Fibroblast of the aortic adventitia (primary cell): ENCODE measurements at regions not wholly inside any gene's neighbourhood (a gene's known extent, or its start where the extent isn't known, plus 50 kb on each side); places are given as distances from the start of the nearest gene placed in this dataset.
"Not testable (repeated sequence)": the region's sequence is repeated elsewhere in the genome, so short reads cannot be mapped to it uniquely, and the experiment has no call there.

Source experiments
- DNase-seq: peaks from one replicate; pipeline ENCODE4 v3.0.0-alpha.2; 2010; ENCODE audit warnings: low read depth
- H3K4me3 ChIP-seq: 2 replicates; pipeline ENCODE4 v1.5.1; 2011; ENCODE audit warnings: low read depth, mild to moderate bottlenecking, control low read depth, low read length, moderate library complexity
- TF ChIP-seq, protein P1 (sequence below): IDR thresholded peaks from 2 replicates; pipeline ENCODE4 v1.5.1; 2011; ENCODE audit warnings: mild to moderate bottlenecking, low read length, control low read depth, inconsistent platforms; ENCODE audit not compliant: insufficient read depth

DNA sequence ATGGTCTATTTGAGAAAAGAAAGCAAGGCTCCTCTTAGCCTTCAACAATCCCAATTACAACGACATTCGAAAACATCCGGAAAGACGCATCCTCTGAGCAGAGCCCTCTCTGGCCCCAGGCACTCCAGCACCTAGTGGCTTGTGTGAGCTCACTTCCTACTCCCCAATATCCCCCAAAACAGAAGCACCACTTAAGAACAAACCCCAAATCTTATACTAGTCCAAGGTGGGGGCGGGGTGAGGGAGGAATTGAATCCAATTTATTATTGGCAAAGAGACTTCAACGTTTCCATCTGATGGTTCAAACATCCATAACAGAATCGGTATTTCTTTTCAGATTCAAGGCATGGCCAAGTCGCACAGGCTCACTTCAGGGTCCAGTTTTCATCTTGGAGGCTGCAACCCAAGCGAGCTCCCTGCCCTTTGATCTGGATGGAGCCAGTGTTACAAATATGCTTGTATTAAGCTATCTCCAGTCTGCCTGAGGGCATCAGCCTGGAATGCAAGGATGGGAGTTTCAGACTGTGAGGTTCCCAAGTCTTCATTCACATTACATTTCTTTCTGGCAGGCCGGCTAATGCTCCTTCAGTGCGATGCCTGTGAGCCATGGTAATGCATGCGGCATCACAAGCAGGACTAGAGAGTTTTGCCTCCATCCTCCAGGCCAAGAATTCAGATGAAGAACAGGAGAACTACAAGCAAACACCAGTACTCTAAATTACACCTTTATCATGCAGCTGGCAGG lies 132.5 kb upstream of the FOXN3 start:
- no peak overlapping the region for H3K4me3 ChIP-seq
- TF ChIP-seq, protein P1, sequence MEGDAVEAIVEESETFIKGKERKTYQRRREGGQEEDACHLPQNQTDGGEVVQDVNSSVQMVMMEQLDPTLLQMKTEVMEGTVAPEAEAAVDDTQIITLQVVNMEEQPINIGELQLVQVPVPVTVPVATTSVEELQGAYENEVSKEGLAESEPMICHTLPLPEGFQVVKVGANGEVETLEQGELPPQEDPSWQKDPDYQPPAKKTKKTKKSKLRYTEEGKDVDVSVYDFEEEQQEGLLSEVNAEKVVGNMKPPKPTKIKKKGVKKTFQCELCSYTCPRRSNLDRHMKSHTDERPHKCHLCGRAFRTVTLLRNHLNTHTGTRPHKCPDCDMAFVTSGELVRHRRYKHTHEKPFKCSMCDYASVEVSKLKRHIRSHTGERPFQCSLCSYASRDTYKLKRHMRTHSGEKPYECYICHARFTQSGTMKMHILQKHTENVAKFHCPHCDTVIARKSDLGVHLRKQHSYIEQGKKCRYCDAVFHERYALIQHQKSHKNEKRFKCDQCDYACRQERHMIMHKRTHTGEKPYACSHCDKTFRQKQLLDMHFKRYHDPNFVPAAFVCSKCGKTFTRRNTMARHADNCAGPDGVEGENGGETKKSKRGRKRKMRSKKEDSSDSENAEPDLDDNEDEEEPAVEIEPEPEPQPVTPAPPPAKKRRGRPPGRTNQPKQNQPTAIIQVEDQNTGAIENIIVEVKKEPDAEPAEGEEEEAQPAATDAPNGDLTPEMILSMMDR, result no peak
- DNase-seq, result no peak

DNA sequence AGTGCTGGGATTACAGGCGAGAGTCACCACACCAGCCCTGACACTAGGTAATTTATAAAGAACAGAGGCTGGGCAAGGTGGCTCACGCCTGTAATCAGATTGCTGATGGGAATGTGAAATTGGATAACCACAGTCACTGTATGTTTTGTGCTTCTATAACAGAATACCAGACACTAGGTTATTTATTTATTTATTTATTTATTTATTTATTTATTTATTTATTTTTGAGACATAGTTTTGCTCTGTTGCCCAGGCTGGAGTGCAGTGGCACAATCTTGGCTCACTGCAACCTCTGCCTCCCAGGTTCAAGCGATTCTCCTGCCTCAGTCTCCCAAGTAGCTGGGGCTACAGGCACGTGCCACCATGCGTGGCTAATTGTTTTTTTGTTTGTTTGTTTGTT lies 130.0 kb upstream of the FOXN3 start:
- not testable (repeated sequence) for DNase-seq, H3K4me3 ChIP-seq

DNA sequence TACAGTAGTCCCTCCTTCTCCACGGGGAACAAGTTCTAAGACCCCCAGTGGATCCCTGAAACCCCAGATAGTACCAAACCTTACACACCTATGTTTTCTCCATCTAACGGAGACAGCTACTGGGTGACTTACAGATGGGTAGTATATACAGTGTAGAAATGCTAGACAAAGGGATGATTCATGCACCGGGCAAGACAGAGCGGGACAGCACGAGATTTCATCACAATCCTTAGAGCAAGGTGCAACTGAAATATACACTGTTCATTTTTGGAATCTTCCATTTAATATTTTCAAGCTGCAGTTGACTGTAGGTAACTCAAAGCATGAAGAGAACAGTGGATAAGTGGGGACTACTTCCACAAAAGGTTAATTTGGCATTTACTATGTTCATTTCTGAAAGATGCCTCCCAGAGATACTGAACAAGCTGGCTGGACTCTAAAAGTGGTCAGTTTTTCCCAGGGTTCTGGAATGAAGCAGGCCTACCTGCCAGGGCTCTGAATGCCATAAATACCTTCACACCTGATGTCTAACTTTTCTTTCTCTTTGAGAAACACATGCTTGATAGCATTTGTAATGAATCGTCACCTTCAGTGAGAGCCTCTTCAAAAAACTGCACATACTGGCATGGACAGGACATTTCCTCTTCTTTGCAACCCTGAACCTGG lies 127.7 kb upstream of the FOXN3 start:
- TF ChIP-seq, protein P1, result no peak
- H3K4me3 ChIP-seq, result no peak overlapping the region
- DNase-seq, result no peak

DNA sequence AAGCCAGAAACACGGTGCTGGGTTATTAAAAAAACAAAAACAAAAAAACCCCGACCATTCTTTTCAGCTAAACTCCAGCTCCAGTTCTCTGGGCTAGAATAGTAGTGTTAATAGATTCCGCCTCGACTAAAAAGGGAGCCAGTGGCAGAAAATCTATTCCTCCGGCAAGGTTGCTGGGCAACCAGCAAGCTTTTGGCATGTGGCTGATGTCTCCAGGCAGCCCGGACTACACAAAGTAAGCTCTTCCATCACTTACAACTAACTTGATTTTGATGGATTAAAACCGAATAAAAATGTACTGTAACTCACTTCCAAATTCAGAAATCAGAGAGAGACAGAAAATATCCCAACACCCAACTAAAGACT lies 126.4 kb upstream of the FOXN3 start:
- H3K4me3 ChIP-seq, result no peak overlapping the region
- DNase-seq, result peak; percentile 23
- TF ChIP-seq, protein P1, result no peak

DNA sequence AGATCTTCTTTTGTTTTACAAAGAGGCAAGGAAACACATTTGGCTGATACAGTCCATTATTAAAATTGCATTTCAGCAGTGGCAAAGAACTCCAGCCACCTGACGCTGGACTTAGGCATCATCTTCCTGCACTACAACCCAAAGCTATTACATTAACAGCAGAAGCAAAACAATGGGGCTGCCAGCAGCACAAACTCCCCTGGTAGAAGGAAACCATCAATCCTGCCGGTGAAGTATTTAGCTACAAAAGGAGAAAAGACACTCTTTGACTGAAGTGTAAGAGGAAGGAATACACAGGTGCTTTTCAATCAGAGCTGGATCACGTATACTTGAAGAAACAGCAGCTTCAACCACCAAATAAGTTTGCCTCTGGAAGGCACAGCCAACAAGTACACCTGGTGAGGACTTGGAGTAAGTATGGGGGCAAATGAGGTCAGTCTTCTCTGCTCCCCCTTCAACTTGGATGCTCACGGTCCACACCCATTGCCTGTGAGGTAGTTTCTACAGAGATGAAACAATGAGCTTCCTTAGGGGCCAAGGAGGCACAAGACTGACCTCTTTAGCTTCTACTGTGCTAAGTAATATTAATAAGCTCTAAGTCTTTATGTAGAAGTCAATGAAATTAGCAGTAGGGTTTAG lies 125.9 kb upstream of the FOXN3 start:
- TF ChIP-seq, protein P1, result no peak
- H3K4me3 ChIP-seq, result no peak overlapping the region
- DNase-seq, result no peak

DNA sequence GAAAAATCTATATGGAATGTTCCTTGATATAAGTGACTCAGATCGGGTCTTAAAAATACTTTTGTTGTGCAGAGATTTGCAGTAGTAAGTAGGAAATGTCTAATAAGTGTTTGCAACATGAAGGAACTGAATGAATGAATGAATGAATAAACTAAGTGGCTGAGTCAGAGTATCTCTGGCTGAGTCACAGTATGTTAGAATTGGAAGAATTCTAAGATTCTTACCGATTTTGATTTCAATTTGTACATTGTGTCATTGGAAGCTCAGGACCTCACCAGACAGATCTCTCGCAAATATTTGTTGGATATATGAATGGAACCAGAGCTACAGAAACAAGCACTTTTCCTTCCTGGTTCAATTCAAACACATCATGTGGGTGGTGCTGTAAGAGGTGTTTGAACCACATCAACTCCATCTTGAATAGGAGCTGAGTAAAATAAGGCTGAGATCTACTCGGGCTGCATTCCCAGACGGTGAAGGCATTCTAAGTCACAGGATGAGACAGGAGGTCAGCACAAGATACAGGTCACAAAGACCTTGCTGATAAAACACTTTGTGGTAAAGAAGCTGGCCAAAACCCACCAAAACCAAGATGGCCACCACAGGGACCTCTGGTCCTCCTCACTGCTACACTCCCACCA lies 123.9 kb upstream of the FOXN3 start:
- DNase-seq, result peak; percentile 70
- H3K4me3 ChIP-seq, result no peak overlapping the region

More for the DNA sequence above, 123.9 kb upstream of the FOXN3 start:
- TF ChIP-seq, protein P1, result no peak
